Testis (tissue), 2 donors: ENCODE measurements at regions not wholly inside any gene's neighbourhood (a gene's known extent, or its start where the extent isn't known, plus 50 kb on each side); places are given as distances from the start of the nearest gene placed in this dataset.
"Not testable (repeated sequence)": the region's sequence is repeated elsewhere in the genome, so short reads cannot be mapped to it uniquely, and the experiment has no call there.

Source experiments
- DNase-seq: peaks from one replicate; pipeline ENCODE4 v3.0.0-alpha.2; 2019
- H3K27ac ChIP-seq, 2 donors: fragments of 200-600 bp; sonication (generic); one replicate each; pipeline ENCODE4 v1.5.1; 2019
- H3K27me3 ChIP-seq: fragments of 200-600 bp; sonication (generic); one replicate; pipeline ENCODE4 v1.5.1; 2019
- H3K36me3 ChIP-seq: fragments of 200-600 bp; sonication (generic); one replicate; pipeline ENCODE4 v1.5.1; 2017; ENCODE audit warnings: low read depth; ENCODE audit errors: missing control alignments
- H3K4me1 ChIP-seq: fragments of 200-600 bp; sonication (generic); one replicate; pipeline ENCODE4 v1.5.1; 2019
- H3K4me3 ChIP-seq, 2 donors: fragments of 200-600 bp; sonication (generic); one replicate each; pipeline ENCODE4 v1.5.1; 2017 to 2019
- H3K9me3 ChIP-seq: fragments of 200-600 bp; sonication (generic); one replicate; pipeline ENCODE4 v1.5.1; 2017
- CTCF ChIP-seq, 3 experiments: fragments of 450-650 bp in 2 of 3; fragments of 200-600 bp in 1 of 3; sonication (generic) in 1 of 3; IDR thresholded peaks; one replicate each; pipeline ENCODE4 v1.5.1; 2016 to 2019; ENCODE audit warnings: antibody characterized with exemption in 3 of 3, mild to moderate bottlenecking in 2 of 3, moderate library complexity in 1 of 3
- POLR2A ChIP-seq: fragments of 450-650 bp; IDR thresholded peaks from one replicate; pipeline ENCODE4 v1.6.1; 2017; ENCODE audit warnings: antibody characterized with exemption, mild to moderate bottlenecking, moderate library complexity
- WGBS, 2 donors: methylation state at CpG; one replicate each; pipeline ENCODE4 v1.1.5; 2018; 5-methylcytosine and 5-hydroxymethylcytosine counted together
- intact Hi-C: fragments of 100-400 bp; cut with DNase I; formaldehyde crosslinking; loops from one replicate; pipeline ENCODE4 v1.15.1; 2023; ENCODE audit warnings: low total_unique reads

- intact Hi-C loops, result no loop called here
- no peak for DNase-seq
- H3K27ac ChIP-seq, result no peak overlapping the region
Measured at GRCh38 chr3:29011966-29012365, 268.9 kb upstream of the RBMS3 start.

GRCh38 chr3:29022976-29023375 is 257.9 kb upstream of the RBMS3 start:
- intact Hi-C loops, result no loop called here
- Histone ChIP-seq H3K27ac (no peak overlapping the region), H3K4me3 (no peak overlapping the region), H3K9me3 (no peaks in the 10 kb centered on the region), H3K27me3 (no peaks in the 10 kb centered on the region), H3K4me1 (no peaks in the 10 kb centered on the region), H3K36me3 (no peaks in the 10 kb centered on the region)
- TF ChIP-seq POLR2A, result no peak
- no peak for TF ChIP-seq CTCF (IDR thresholded peaks at IDR 0.05)
- 69 to 71% methylated on average over 1 of the region's 1 CpG for WGBS, 2 donors
- DNase-seq, result no peak

More at GRCh38 chr3:29011966-29012365, 268.9 kb upstream of the RBMS3 start:
- WGBS, 2 donors, result 92 to 98% methylated on average over 3 of the region's 3 CpGs
- Histone ChIP-seq H3K9me3 (no peaks in the 10 kb centered on the region), H3K36me3 (no peaks in the 10 kb centered on the region), H3K4me1 (no peaks in the 10 kb centered on the region), H3K4me3 (no peak overlapping the region), H3K27me3 (no peaks in the 10 kb centered on the region)
- no peak for TF ChIP-seq POLR2A
- TF ChIP-seq CTCF (IDR thresholded peaks at IDR 0.05), result no peak

- WGBS, 2 donors, result 93 to 96% methylated on average over 2 of the region's 2 CpGs
Measured at GRCh38 chr3:29026286-29026685, 254.6 kb upstream of the RBMS3 start.

GRCh38 chr3:29026959-29027358 is 253.9 kb upstream of the RBMS3 start:
- H3K27ac ChIP-seq, result no peak overlapping the region
- 73 to 86% methylated on average over 3 of the region's 3 CpGs for WGBS, 2 donors
- H3K9me3 ChIP-seq, result no peaks in the 10 kb centered on the region
- TF ChIP-seq CTCF (IDR thresholded peaks at IDR 0.05) (no peak), POLR2A (no peak)
- no peaks in the 10 kb centered on the region for H3K36me3 ChIP-seq
- H3K27me3 ChIP-seq, result no peaks in the 10 kb centered on the region
- H3K4me3 ChIP-seq, result no peak overlapping the region
- DNase-seq, result no peak
- intact Hi-C loops, result no loop called here
- no peaks in the 10 kb centered on the region for H3K4me1 ChIP-seq

More at GRCh38 chr3:29026286-29026685, 254.6 kb upstream of the RBMS3 start:
- Histone ChIP-seq H3K27ac (no peak overlapping the region), H3K4me3 (no peak overlapping the region), H3K36me3 (no peaks in the 10 kb centered on the region), H3K4me1 (no peaks in the 10 kb centered on the region), H3K27me3 (no peaks in the 10 kb centered on the region), H3K9me3 (no peaks in the 10 kb centered on the region)
- TF ChIP-seq POLR2A (no peak), CTCF (IDR thresholded peaks at IDR 0.05) (no peak)
- no peak for DNase-seq
- intact Hi-C loops, result no loop called here

- intact Hi-C loops, H3K27ac ChIP-seq, H3K4me1 ChIP-seq, H3K4me3 ChIP-seq, H3K27me3 ChIP-seq, DNase-seq, H3K9me3 ChIP-seq, H3K36me3 ChIP-seq: not testable (repeated sequence)
- WGBS, 2 donors, result 89 to 93% methylated on average over 2 of the region's 2 CpGs
Measured at GRCh38 chr3:29031175-29031574, 249.7 kb upstream of the RBMS3 start.
